A673 (cell line): ENCODE measurements at regions not wholly inside any gene's neighbourhood (a gene's known extent, or its start where the extent isn't known, plus 50 kb on each side); places are given as distances from the start of the nearest gene placed in this dataset.

Experiments used
- BruUV-seq: library from RNA; stranded (reverse); fragments of 400-500 nt; replicated peaks from 2 replicates; lab custom pipeline; 2021; lab: Mats Ljungman, UMichigan
- CTCF ChIA-PET: fragments of 300-600 bp; sonication (Branson Sonifier 250); formaldehyde crosslinking; loops from one replicate; lab custom pipeline; 2022; ENCODE audit warnings: antibody characterized with exemption; lab: Charles Lee
- POLR2A ChIA-PET: fragments of 300-600 bp; sonication (Branson Sonifier 250); formaldehyde crosslinking; loops from one replicate; lab custom pipeline; 2022; ENCODE audit warnings: antibody characterized with exemption; ENCODE audit not compliant: low non-redundant PET; lab: Charles Lee
- DNase-seq: peaks from one replicate; pipeline ENCODE4 v3.0.0-alpha.2; 2015; ENCODE audit warnings: low spot score
- H3K27ac ChIP-seq: fragments of 200-600 bp; sonication (generic); 2 replicates; pipeline ENCODE4 v1.5.1; 2016; ENCODE audit warnings: mixed run types, low read depth, mild to moderate bottlenecking, mixed read lengths, antibody characterized with exemption, low read length; ENCODE audit not compliant: poor library complexity, severe bottlenecking
- H3K27me3 ChIP-seq: fragments of 200-600 bp; sonication (generic); replicated peaks from 2 replicates; pipeline ENCODE4 v1.6.1; 2017; ENCODE audit warnings: mixed run types, low read depth, mild to moderate bottlenecking, mixed read lengths, antibody characterized with exemption, low read length; ENCODE audit not compliant: insufficient read depth, poor library complexity
- H3K36me3 ChIP-seq: fragments of 200-600 bp; sonication (generic); 2 replicates; pipeline ENCODE4 v1.6.1; 2016; ENCODE audit warnings: mixed run types, mild to moderate bottlenecking, mixed read lengths, antibody characterized with exemption, low read length; ENCODE audit not compliant: insufficient read depth, poor library complexity, severe bottlenecking
- H3K4me1 ChIP-seq: fragments of 200-600 bp; sonication (generic); 2 replicates; pipeline ENCODE4 v1.6.1; 2017; ENCODE audit warnings: mixed run types, mild to moderate bottlenecking, mixed read lengths, antibody characterized with exemption, low read length; ENCODE audit not compliant: insufficient read depth, poor library complexity, severe bottlenecking
- H3K4me3 ChIP-seq: fragments of 200-600 bp; sonication (generic); 2 replicates; pipeline ENCODE4 v1.5.1; 2016; ENCODE audit warnings: low read depth, mixed run types, mild to moderate bottlenecking, mixed read lengths, low read length; ENCODE audit not compliant: poor library complexity, severe bottlenecking
- H3K9me3 ChIP-seq: fragments of 200-600 bp; sonication (generic); 2 replicates; pipeline ENCODE4 v1.6.1; 2016; ENCODE audit warnings: mixed run types, low read depth, mild to moderate bottlenecking, mixed read lengths, antibody characterized with exemption, low read length; ENCODE audit not compliant: poor library complexity, severe bottlenecking
- CTCF ChIP-seq: fragments of 300-800, 200-600 bp; sonication (generic); conservative IDR thresholded peaks from 2 replicates; pipeline ENCODE4 v1.5.1; 2017; ENCODE audit warnings: low read depth, mild to moderate bottlenecking, antibody characterized with exemption, low read length, moderate library complexity, mixed read lengths
- EZH2 ChIP-seq: fragments of 200-600 bp; sonication (generic); IDR thresholded peaks from 2 replicates; pipeline ENCODE4 v1.6.1; 2017; ENCODE audit warnings: borderline replicate concordance, low read depth, mild to moderate bottlenecking, mixed read lengths, antibody characterized with exemption, low read length; ENCODE audit not compliant: poor library complexity, severe bottlenecking
- intact Hi-C: fragments of 100-400 bp; cut with micrococcal nuclease; formaldehyde crosslinking; loops from one replicate; pipeline ENCODE4 v1.10.0; 2022; ENCODE audit not compliant: unreplicated experiment

DNA sequence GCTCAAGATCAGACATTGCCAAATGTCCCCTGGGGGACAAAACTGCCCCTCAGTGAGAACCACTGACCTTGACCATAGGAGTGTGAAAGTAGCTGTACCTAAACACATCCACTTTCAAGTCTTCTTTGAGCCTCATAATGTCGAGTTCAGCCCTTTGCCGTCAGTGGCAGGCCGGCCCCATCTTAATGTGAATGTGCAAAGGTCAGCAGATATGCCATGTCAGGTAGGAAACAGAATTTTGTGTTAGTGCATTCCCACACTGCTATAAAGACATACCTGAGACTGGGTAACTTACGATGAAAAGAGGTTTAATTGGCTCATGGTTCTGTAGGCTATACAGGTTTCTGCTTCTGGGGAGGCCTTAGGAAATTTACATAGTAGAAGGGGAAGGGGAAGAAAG is 95.1 kb upstream of the PIRT start:
- POLR2A ChIA-PET = no interaction called here
- no peak for DNase-seq
- Histone ChIP-seq H3K36me3 (no peaks in the 10 kb centered on the region), H3K4me3 (no peak overlapping the region), H3K9me3 (no peaks in the 10 kb centered on the region), H3K27ac (no peak overlapping the region), H3K4me1 (peaks cover 19% of the 10 kb centered on the region), H3K27me3 (peaks cover 5% of the 10 kb centered on the region)
- intact Hi-C loops = no loop called here
- CTCF ChIA-PET = no interaction called here
- no TSS peak for BruUV-seq
- TF ChIP-seq CTCF (no peak), EZH2 (no peak)

DNA sequence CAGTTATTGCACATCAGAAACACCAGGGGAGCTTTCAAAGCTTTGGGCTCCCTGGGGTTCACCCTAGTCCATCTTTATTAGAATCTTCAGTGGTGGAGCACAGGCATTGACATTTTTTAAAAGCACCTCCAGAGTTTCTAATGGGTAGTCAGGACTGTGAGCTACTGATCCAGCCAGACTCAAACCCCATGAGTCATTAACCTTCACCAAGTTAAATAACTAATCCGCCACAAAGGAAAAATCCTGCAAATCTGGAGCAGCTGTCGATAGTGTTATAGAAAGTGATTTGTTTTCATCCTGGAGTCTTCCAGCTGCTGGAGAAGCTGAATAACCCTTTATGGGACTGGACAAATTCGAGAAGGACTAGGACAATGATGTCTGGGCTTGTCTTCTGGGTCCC is 93.2 kb upstream of the PIRT start:
- BruUV-seq = no TSS peak
- peak; percentile 71 for DNase-seq
- Histone ChIP-seq H3K36me3 (no peaks in the 10 kb centered on the region), H3K27me3 (peaks cover 11% of the 10 kb centered on the region), H3K4me3 (no peak overlapping the region), H3K27ac (no peak overlapping the region), H3K4me1 (peaks cover 19% of the 10 kb centered on the region), H3K9me3 (no peaks in the 10 kb centered on the region)
- ChIA-PET CTCF (interaction anchor here (0.6 kb wide), 1 partner anchor 713 kb away, joined by 3 read pairs; no protein-coding TSS in a partner anchor), POLR2A (no interaction called here)
- 0 out of 2 replicates have a peak, but pooled peaks have one; percentile 12 for TF ChIP-seq CTCF
- no peak for TF ChIP-seq EZH2
- intact Hi-C loops = no loop called here

DNA sequence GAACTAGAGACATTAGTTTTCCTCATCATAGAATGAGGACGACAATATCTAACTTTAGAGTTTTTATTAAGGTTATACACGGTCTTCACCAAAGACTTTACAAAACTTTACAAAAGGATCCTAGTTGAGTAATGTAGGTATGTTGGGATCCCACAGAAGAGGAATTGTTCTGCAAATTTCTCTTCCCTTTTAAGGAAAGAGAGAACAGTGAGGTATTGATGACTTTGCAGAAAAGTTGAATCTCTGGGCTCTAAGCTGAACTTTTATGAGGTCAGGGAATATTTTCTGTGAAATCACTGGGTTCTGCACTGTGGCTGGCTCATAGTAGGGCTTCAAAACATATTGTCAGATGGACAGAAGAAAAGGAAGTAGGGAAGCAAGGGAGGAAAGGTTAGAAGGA is 89.8 kb upstream of the PIRT start:
- BruUV-seq = no TSS peak
- intact Hi-C loops = no loop called here

More for the DNA sequence above, 89.8 kb upstream of the PIRT start:
- H3K27me3 ChIP-seq = peaks cover 14% of the 10 kb centered on the region
- no peak for TF ChIP-seq EZH2
- TF ChIP-seq CTCF = no peak
- no peak overlapping the region for H3K27ac ChIP-seq
- no peak for DNase-seq
- H3K4me3 ChIP-seq = no peak overlapping the region
- H3K4me1 ChIP-seq = peaks cover 19% of the 10 kb centered on the region
- no peaks in the 10 kb centered on the region for H3K9me3 ChIP-seq
- ChIA-PET CTCF (no interaction called here), POLR2A (no interaction called here)
- no peaks in the 10 kb centered on the region for H3K36me3 ChIP-seq
